IMR-90 (cell line): ENCODE measurements at regions not wholly inside any gene's neighbourhood (a gene's known extent, or its start where the extent isn't known, plus 50 kb on each side); places are given as distances from the start of the nearest gene placed in this dataset.

ENCODE experiments used
- ATAC-seq: fragments of 200-7000 bp; cut with Tn5 transposase; 2 replicates; pipeline ENCODE4 v1.9.1; 2020; ENCODE audit warnings: low read depth, mild to moderate bottlenecking, moderate library complexity
- BruUV-seq: library from RNA; stranded (reverse); fragments of 400-500 nt; replicated peaks from 2 replicates; lab custom pipeline; 2021; lab: Mats Ljungman, UMichigan
- CTCF ChIA-PET: fragments of 300-600 bp; formaldehyde crosslinking; extraction: SDS; loops from one replicate; lab custom pipeline; 2021; ENCODE audit warnings: antibody characterized with exemption; lab: Yijun Ruan, JAX
- POLR2A ChIA-PET: fragments of 300-600 bp; sonication (Branson Sonifier 250); formaldehyde crosslinking; loops from one replicate; lab custom pipeline; 2022; ENCODE audit warnings: antibody characterized with exemption; ENCODE audit not compliant: unreplicated experiment; lab: Charles Lee
- DNase-seq: peaks from one replicate; pipeline ENCODE4 v3.0.0; 2013
- H2AFZ ChIP-seq: replicated peaks from 2 replicates; pipeline ENCODE3; 2013; ENCODE audit warnings: low read length, mild to moderate bottlenecking; ENCODE audit not compliant: poor library complexity
- H2AK5ac ChIP-seq: 2 replicates; pipeline ENCODE4 v1.6.1; 2013; ENCODE audit warnings: low read depth, low read length, inconsistent platforms
- H2AK9ac ChIP-seq: replicated peaks from 2 replicates; pipeline ENCODE3; 2013; ENCODE audit warnings: mild to moderate bottlenecking, low read depth, low read length, moderate library complexity; ENCODE audit not compliant: poor library complexity
- H2BK120ac ChIP-seq: 2 replicates; pipeline ENCODE4 v1.6.1; 2013; ENCODE audit warnings: low read depth, low read length, inconsistent platforms
- H2BK15ac ChIP-seq: 3 replicates; pipeline ENCODE4 v1.6.1; 2013; ENCODE audit warnings: low read depth, low read length, inconsistent platforms
- H2BK20ac ChIP-seq: 2 replicates; pipeline ENCODE4 v1.6.1; 2013; ENCODE audit warnings: low read depth, mild to moderate bottlenecking, inconsistent platforms, low read length, moderate library complexity
- H2BK5ac ChIP-seq: 2 replicates; pipeline ENCODE4 v1.6.1; 2013; ENCODE audit warnings: mild to moderate bottlenecking, low read depth, low read length, inconsistent platforms; ENCODE audit not compliant: poor library complexity, severe bottlenecking
- H3K14ac ChIP-seq: replicated peaks from 2 replicates; pipeline ENCODE4 v1.6.1; 2013; ENCODE audit warnings: low read depth, low read length, inconsistent platforms
- H3K18ac ChIP-seq: 2 replicates; pipeline ENCODE4 v1.6.1; 2013; ENCODE audit warnings: low read depth, low read length, control low read depth
- H3K23ac ChIP-seq: 2 replicates; pipeline ENCODE4 v1.6.1; 2013; ENCODE audit warnings: low read depth, low read length, inconsistent platforms
- H3K27ac ChIP-seq: 2 replicates; pipeline ENCODE4 v1.5.1; 2013; ENCODE audit warnings: mild to moderate bottlenecking, control low read depth, low read length; ENCODE audit not compliant: insufficient read depth
- H3K27me3 ChIP-seq: 2 replicates; pipeline ENCODE4 v1.6.1; 2013; ENCODE audit warnings: low read length; ENCODE audit not compliant: control insufficient read depth, insufficient read depth
- H3K36me3 ChIP-seq: 2 replicates; pipeline ENCODE4 v1.6.1; 2013; ENCODE audit warnings: low read length, mixed read lengths; ENCODE audit not compliant: control insufficient read depth, insufficient read depth
- H3K4ac ChIP-seq: 2 replicates; pipeline ENCODE4 v1.6.1; 2013; ENCODE audit warnings: low read depth, low read length, inconsistent platforms
- H3K4me1 ChIP-seq: 2 replicates; pipeline ENCODE4 v1.6.1; 2013; ENCODE audit warnings: low read length, mixed read lengths; ENCODE audit not compliant: control insufficient read depth, insufficient read depth
- H3K4me2 ChIP-seq: 2 replicates; pipeline ENCODE4 v1.6.1; 2013; ENCODE audit warnings: low read depth, mild to moderate bottlenecking, control low read depth, low read length, moderate library complexity
- H3K4me3 ChIP-seq: 2 replicates; pipeline ENCODE4 v1.5.1; 2013; ENCODE audit warnings: low read depth, mild to moderate bottlenecking, control low read depth, low read length, moderate library complexity; ENCODE audit not compliant: insufficient read depth
- H3K56ac ChIP-seq: 2 replicates; pipeline ENCODE4 v1.6.1; 2013; ENCODE audit warnings: low read length, inconsistent platforms; ENCODE audit not compliant: insufficient read depth; ENCODE audit errors: extremely low read depth
- H3K79me1 ChIP-seq, 2 experiments: 2 replicates each; pipeline ENCODE4 v1.6.1; 2013; ENCODE audit warnings: low read length in 2 of 2, inconsistent platforms in 1 of 2, low read depth in 1 of 2
- H3K9ac ChIP-seq: 2 replicates; pipeline ENCODE4 v1.6.1; 2013; ENCODE audit warnings: low read depth, low read length, control low read depth
- H3K9me1 ChIP-seq: 2 replicates; pipeline ENCODE4 v1.6.1; 2013; ENCODE audit warnings: low read length, inconsistent platforms; ENCODE audit not compliant: insufficient read depth
- H3K9me3 ChIP-seq: 2 replicates; pipeline ENCODE4 v1.6.1; 2013; ENCODE audit warnings: low read length; ENCODE audit not compliant: control insufficient read depth, insufficient read depth
- H4K20me1 ChIP-seq: 2 replicates; pipeline ENCODE4 v1.6.1; 2013; ENCODE audit warnings: low read length, inconsistent platforms; ENCODE audit not compliant: insufficient read depth
- H4K5ac ChIP-seq: 2 replicates; pipeline ENCODE4 v1.6.1; 2013; ENCODE audit warnings: mild to moderate bottlenecking, low read depth, low read length, control low read depth
- H4K8ac ChIP-seq, 2 experiments: 2 replicates each; pipeline ENCODE4 v1.6.1; 2013; ENCODE audit warnings: low read depth in 2 of 2, low read length in 2 of 2, control low read depth in 1 of 2, inconsistent platforms in 1 of 2
- H4K91ac ChIP-seq: 2 replicates; pipeline ENCODE4 v1.6.1; 2013; ENCODE audit warnings: low read depth, low read length, inconsistent platforms; ENCODE audit not compliant: insufficient read depth
- CHD1 ChIP-seq: IDR thresholded peaks from 2 replicates; pipeline ENCODE4 v1.6.1; 2012; ENCODE audit warnings: low read depth, low read length, improper control_type of control experiment
- FOS ChIP-seq: fragments of 150-350 bp; IDR thresholded peaks from 2 replicates; pipeline ENCODE4 v1.6.1; 2016; ENCODE audit warnings: low read depth, low read length
- MXI1 ChIP-seq: IDR thresholded peaks from 2 replicates; pipeline ENCODE4 v1.6.1; 2012; ENCODE audit warnings: low read depth, mild to moderate bottlenecking, low read length, moderate library complexity, borderline replicate concordance
- POLR2A ChIP-seq: IDR thresholded peaks from 2 replicates; pipeline ENCODE4 v1.6.1; 2012; ENCODE audit warnings: mild to moderate bottlenecking, low read depth, low read length
- RFX5 ChIP-seq: IDR thresholded peaks from 2 replicates; pipeline ENCODE4 v1.8.0; 2012; ENCODE audit warnings: low read depth, mild to moderate bottlenecking, low read length, moderate library complexity
- SMC3 ChIP-seq: fragments of 150-350 bp; IDR thresholded peaks from 2 replicates; pipeline ENCODE4 v1.6.1; 2016; ENCODE audit warnings: low read depth, mild to moderate bottlenecking, antibody characterized with exemption, low read length, moderate library complexity
- WGBS, 2 experiments: methylation state at CpG; one replicate each; pipeline versions ENCODE4 v1.1.5 to v1.1.7; 2013; ENCODE audit warnings: missing lambda C conversion rate in 2 of 2; ENCODE audit not compliant: insufficient read length in 1 of 2; ENCODE audit errors: extremely low coverage in 2 of 2; 5-methylcytosine and 5-hydroxymethylcytosine counted together
- dilution Hi-C: fragments of 300-500 bp; cut with HindIII; formaldehyde crosslinking; loops from one replicate; pipeline ENCODE4 v1.14.3; 2018; ENCODE audit warnings: low sequenced_read_pairs; ENCODE audit not compliant: unreplicated experiment
- in situ Hi-C: fragments of 300-500 bp; cut with MboI; formaldehyde crosslinking; loops from 3 replicates; pipeline ENCODE4 v1.14.3; 2019; ENCODE audit warnings: low sequenced_read_pairs, inconsistent platforms, mixed read lengths
- intact Hi-C: fragments of 100-400 bp; cut with micrococcal nuclease; formaldehyde crosslinking; loops from 2 replicates; pipeline ENCODE4 v1.10.0; 2022
- TF ChIP-seq, protein P1 (sequence below): fragments of 150-350 bp; IDR thresholded peaks from 2 replicates; pipeline ENCODE4 v1.6.1; 2016; ENCODE audit warnings: low read depth, mild to moderate bottlenecking, low read length, moderate library complexity, borderline replicate concordance

DNA sequence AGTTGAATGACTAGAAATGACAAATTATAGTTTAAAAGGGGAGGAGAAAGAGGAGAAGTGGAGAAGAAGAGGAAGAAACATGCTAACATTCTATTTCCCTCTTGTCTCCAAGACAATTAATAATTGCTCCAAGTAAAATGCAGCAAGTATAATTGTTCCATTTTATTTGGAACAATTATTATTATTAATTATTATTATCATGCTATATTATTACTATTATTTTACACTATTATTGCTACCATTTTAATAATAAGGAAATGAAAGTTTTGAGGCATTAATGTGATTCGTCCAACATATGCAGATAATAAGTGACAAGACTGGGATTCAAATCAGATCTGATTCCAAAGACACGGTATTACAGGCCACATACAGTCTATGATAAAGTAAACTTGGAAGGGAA, 293.6 kb upstream of the ZC3H12C start:
- H3K56ac ChIP-seq = no peak overlapping the region
- no CpG with 5 or more reads among the region's 2 CpGs for WGBS, 2 experiments
- no peak overlapping the region for H4K8ac ChIP-seq
- H3K4me3 ChIP-seq = no peak overlapping the region
- H3K9me3 ChIP-seq = no peaks in the 10 kb centered on the region
- no peak overlapping the region for H3K18ac ChIP-seq
- DNase-seq (no peak), ATAC-seq (no peak)
- no TSS peak for BruUV-seq
- no peak overlapping the region for H3K4me2 ChIP-seq
- H3K4ac ChIP-seq = no peak overlapping the region
- ChIA-PET CTCF (interaction anchor here (0.9 kb wide), 1 partner anchor 140 kb away, joined by 3 read pairs; no protein-coding TSS in a partner anchor), POLR2A (no interaction called here)
- no peak overlapping the region for H2AK5ac ChIP-seq
- no peaks in the 10 kb centered on the region for H3K4me1 ChIP-seq
- in situ Hi-C loops (no loop called here), dilution Hi-C loops (no loop called here), intact Hi-C loops (no loop called here)
- no peaks in the 10 kb centered on the region for H3K79me1 ChIP-seq
- H3K36me3 ChIP-seq = no peaks in the 10 kb centered on the region
- no peak overlapping the region for H3K14ac ChIP-seq
- H2BK15ac ChIP-seq = no peak overlapping the region
- H2BK120ac ChIP-seq = no peak overlapping the region
- no peak overlapping the region for H2AK9ac ChIP-seq
- no peaks in the 10 kb centered on the region; the same call in 1 of the 2 replicates for H3K27me3 ChIP-seq
- H2BK20ac ChIP-seq = no peak overlapping the region
- no peak overlapping the region for H3K23ac ChIP-seq
- H4K5ac ChIP-seq = no peak overlapping the region
- no peaks in the 10 kb centered on the region for H4K20me1 ChIP-seq
- no peak overlapping the region for H2AFZ ChIP-seq
- no peak overlapping the region for H3K27ac ChIP-seq
- no peaks in the 10 kb centered on the region for H3K9me1 ChIP-seq
- TF ChIP-seq, protein P1, sequence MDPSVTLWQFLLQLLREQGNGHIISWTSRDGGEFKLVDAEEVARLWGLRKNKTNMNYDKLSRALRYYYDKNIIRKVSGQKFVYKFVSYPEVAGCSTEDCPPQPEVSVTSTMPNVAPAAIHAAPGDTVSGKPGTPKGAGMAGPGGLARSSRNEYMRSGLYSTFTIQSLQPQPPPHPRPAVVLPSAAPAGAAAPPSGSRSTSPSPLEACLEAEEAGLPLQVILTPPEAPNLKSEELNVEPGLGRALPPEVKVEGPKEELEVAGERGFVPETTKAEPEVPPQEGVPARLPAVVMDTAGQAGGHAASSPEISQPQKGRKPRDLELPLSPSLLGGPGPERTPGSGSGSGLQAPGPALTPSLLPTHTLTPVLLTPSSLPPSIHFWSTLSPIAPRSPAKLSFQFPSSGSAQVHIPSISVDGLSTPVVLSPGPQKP = no peak
- TF ChIP-seq MXI1 (no peak), POLR2A (no peak), SMC3 (no peak), CHD1 (no peak), RFX5 (no peak), FOS (no peak)
- no peak overlapping the region for H2BK5ac ChIP-seq
- H3K9ac ChIP-seq = no peak overlapping the region
- no peak overlapping the region for H4K91ac ChIP-seq
